ENCODE measurements at regions not wholly inside any gene's neighbourhood (a gene's known extent, or its start where the extent isn't known, plus 50 kb on each side); places are given as distances from the start of the nearest gene placed in this dataset.

- H3K4me3 ChIP-seq (ENCODE audit: low read depth, low read length), result no peak overlapping the region
- no peak for DNase-seq
- H3K4me1 ChIP-seq, result peaks cover 20% of the 10 kb centered on the region
- H3K9me3 ChIP-seq, result no peaks in the 10 kb centered on the region
- no peaks in the 10 kb centered on the region for H3K27me3 ChIP-seq
- no peaks in the 10 kb centered on the region for H3K36me3 ChIP-seq
- TF ChIP-seq CTCF (IDR thresholded peaks at IDR 0.05; ENCODE audit: low read depth, low read length), result no peak
These were observed 592.4 kb downstream of the EPM2A start for GRCh38 chr6:145142958-145143357.

GRCh38 chr6:145143379-145143778 lies 591.9 kb downstream of the EPM2A start:
- H3K27me3 ChIP-seq, result no peaks in the 10 kb centered on the region
- H3K36me3 ChIP-seq, result no peaks in the 10 kb centered on the region
- DNase-seq, result no peak
- no peak for TF ChIP-seq CTCF (IDR thresholded peaks at IDR 0.05; ENCODE audit: low read depth, low read length)
- H3K4me3 ChIP-seq (ENCODE audit: low read depth, low read length), result no peak overlapping the region
- peaks cover 20% of the 10 kb centered on the region for H3K4me1 ChIP-seq
- H3K9me3 ChIP-seq, result no peaks in the 10 kb centered on the region

GRCh38 chr6:145147559-145147958 lies 587.8 kb downstream of the EPM2A start:
- Histone ChIP-seq H3K4me1 (peaks cover 5% of the 10 kb centered on the region; the same call in 1 of the 2 replicates), H3K36me3 (no peaks in the 10 kb centered on the region), H3K4me3 (ENCODE audit: low read depth, low read length) (no peak overlapping the region), H3K27me3 (no peaks in the 10 kb centered on the region), H3K9me3 (no peaks in the 10 kb centered on the region)
- no peak for DNase-seq
- TF ChIP-seq CTCF (IDR thresholded peaks at IDR 0.05; ENCODE audit: low read depth, low read length), result no peak

GRCh38 chr6:145147981-145148749 lies 587.2 kb downstream of the EPM2A start:
- no peaks in the 10 kb centered on the region for H3K36me3 ChIP-seq
- peak; percentile 20 for DNase-seq
- H3K4me3 ChIP-seq (ENCODE audit: low read depth, low read length), result no peak overlapping the region
- no peaks in the 10 kb centered on the region for H3K9me3 ChIP-seq
- H3K27me3 ChIP-seq, result no peaks in the 10 kb centered on the region
- no peak for TF ChIP-seq CTCF (IDR thresholded peaks at IDR 0.05; ENCODE audit: low read depth, low read length)
- peaks cover 5% of the 10 kb centered on the region; the same call in 1 of the 2 replicates for H3K4me1 ChIP-seq

GRCh38 chr6:145148776-145149175 lies 586.5 kb downstream of the EPM2A start:
- Histone ChIP-seq H3K9me3 (no peaks in the 10 kb centered on the region), H3K36me3 (no peaks in the 10 kb centered on the region), H3K4me1 (peaks cover 5% of the 10 kb centered on the region; the same call in 1 of the 2 replicates), H3K4me3 (ENCODE audit: low read depth, low read length) (no peak overlapping the region), H3K27me3 (no peaks in the 10 kb centered on the region)
- DNase-seq, result no peak
- TF ChIP-seq CTCF (IDR thresholded peaks at IDR 0.05; ENCODE audit: low read depth, low read length), result no peak

- Histone ChIP-seq H3K36me3 (no peaks in the 10 kb centered on the region), H3K4me3 (ENCODE audit: low read depth, low read length) (no peak overlapping the region), H3K4me1 (peaks cover 5% of the 10 kb centered on the region; the same call in 1 of the 2 replicates), H3K9me3 (no peaks in the 10 kb centered on the region), H3K27me3 (no peaks in the 10 kb centered on the region)
- DNase-seq, result no peak
- no peak for TF ChIP-seq CTCF (IDR thresholded peaks at IDR 0.05; ENCODE audit: low read depth, low read length)
These were observed 583.7 kb downstream of the EPM2A start for GRCh38 chr6:145151624-145152023.
